HG02759 (cell line): ENCODE measurements at regions not wholly inside any gene's neighbourhood (a gene's known extent, or its start where the extent isn't known, plus 50 kb on each side); places are given as distances from the start of the nearest gene placed in this dataset.
"Not testable (repeated sequence)": the region's sequence is repeated elsewhere in the genome, so short reads cannot be mapped to it uniquely, and the experiment has no call there.

Experiments
- ATAC-seq: cut with Tn5 transposase; IDR thresholded peaks from one replicate; pipeline ENCODE4 v1.9.1; 2021; ENCODE audit warnings: mild to moderate bottlenecking, moderate library complexity; ENCODE audit not compliant: unreplicated experiment

GRCh38 chr3:82628385-82629014 is 867.1 kb upstream of the GBE1 start:
- ATAC-seq, result no peak

- ATAC-seq, result no peak
Observed at GRCh38 chr3:82627733-82628132, 866.3 kb upstream of the GBE1 start.

- not testable (repeated sequence) for ATAC-seq
Observed at GRCh38 chr3:82620744-82621143, 859.3 kb upstream of the GBE1 start.

- ATAC-seq, result no peak
Observed at GRCh38 chr3:82618594-82618993, 857.1 kb upstream of the GBE1 start.

GRCh38 chr3:82610236-82610635 is 848.8 kb upstream of the GBE1 start:
- no peak for ATAC-seq

- no peak for ATAC-seq
Observed at GRCh38 chr3:82607391-82607790, 845.9 kb upstream of the GBE1 start.

- no peak for ATAC-seq
Observed at GRCh38 chr3:82596805-82597204, 835.4 kb upstream of the GBE1 start.

GRCh38 chr3:82595530-82595929 is 834.1 kb upstream of the GBE1 start:
- ATAC-seq, result no peak

- ATAC-seq, result no peak
Observed at GRCh38 chr3:82587174-82587573, 825.7 kb upstream of the GBE1 start.

- no peak for ATAC-seq
Observed at GRCh38 chr3:82586414-82586813, 825.0 kb upstream of the GBE1 start.

- ATAC-seq, result not testable (repeated sequence)
Observed at GRCh38 chr3:82586002-82586401, 824.6 kb upstream of the GBE1 start.

GRCh38 chr3:82585591-82585990 is 824.1 kb upstream of the GBE1 start:
- not testable (repeated sequence) for ATAC-seq

- not testable (repeated sequence) for ATAC-seq
Observed at GRCh38 chr3:82584861-82585260, 823.4 kb upstream of the GBE1 start.

GRCh38 chr3:82584415-82584814 is 823.0 kb upstream of the GBE1 start:
- ATAC-seq, result not testable (repeated sequence)

- ATAC-seq, result no peak
Observed at GRCh38 chr3:82581350-82581749, 819.9 kb upstream of the GBE1 start.

GRCh38 chr3:82572721-82573120 is 811.3 kb upstream of the GBE1 start:
- ATAC-seq, result no peak

GRCh38 chr3:82568776-82569338 is 807.4 kb upstream of the GBE1 start:
- no peak for ATAC-seq

GRCh38 chr3:82567029-82567600 is 805.7 kb upstream of the GBE1 start:
- ATAC-seq, result no peak

- ATAC-seq, result no peak
Observed at GRCh38 chr3:82562896-82563295, 801.5 kb upstream of the GBE1 start.

GRCh38 chr3:82561784-82562183 is 800.3 kb upstream of the GBE1 start:
- no peak for ATAC-seq

GRCh38 chr3:82558081-82558480 is 796.6 kb upstream of the GBE1 start:
- no peak for ATAC-seq

GRCh38 chr3:82556113-82556512 is 794.7 kb upstream of the GBE1 start:
- no peak for ATAC-seq

- ATAC-seq, result not testable (repeated sequence)
Observed at GRCh38 chr3:82542556-82542955, 781.1 kb upstream of the GBE1 start.
